DND-41 (cell line): ENCODE measurements at regions not wholly inside any gene's neighbourhood (a gene's known extent, or its start where the extent isn't known, plus 50 kb on each side); places are given as distances from the start of the nearest gene placed in this dataset.

Source experiments
- ATAC-seq: fragments of 200-7000 bp; cut with Tn5 transposase; 3 replicates; pipeline ENCODE4 v1.9.1; 2021; ENCODE audit warnings: low read depth; ENCODE audit not compliant: insufficient read depth
- DNase-seq: peaks from one replicate; pipeline ENCODE4 v3.0.0-alpha.2; 2020
- H2AFZ ChIP-seq: 2 replicates; pipeline ENCODE4 v1.6.0; 2012; ENCODE audit warnings: low read depth, low read length
- H3K27ac ChIP-seq: 2 replicates; pipeline ENCODE4 v1.5.1; 2012; ENCODE audit warnings: low read length, inconsistent platforms
- H3K27me3 ChIP-seq: fragments of 200-600 bp; sonication (generic); 2 replicates; pipeline ENCODE4 v1.6.0; 2012; ENCODE audit warnings: low read length, mild to moderate bottlenecking, inconsistent platforms; ENCODE audit not compliant: insufficient read depth, poor library complexity
- H3K36me3 ChIP-seq: 2 replicates; pipeline ENCODE4 v1.5.1; 2012; ENCODE audit warnings: low read length, inconsistent platforms; ENCODE audit not compliant: insufficient read depth
- H3K4me1 ChIP-seq: 2 replicates; pipeline ENCODE4 v1.5.1; 2012; ENCODE audit warnings: mild to moderate bottlenecking, low read length; ENCODE audit not compliant: insufficient read depth
- H3K4me2 ChIP-seq: 2 replicates; pipeline ENCODE4 v1.6.0; 2012; ENCODE audit warnings: mild to moderate bottlenecking, moderate library complexity, low read length, inconsistent platforms; ENCODE audit not compliant: insufficient read depth
- H3K4me3 ChIP-seq, 2 experiments: fragments of 200-600 bp in 1 of 2; shearing (Covaris generic) in 1 of 2; 2 replicates each; pipeline ENCODE4 v1.5.1; 2012 to 2016; ENCODE audit warnings: inconsistent platforms in 2 of 2, low read length in 2 of 2, mild to moderate bottlenecking in 2 of 2, low read depth in 1 of 2, moderate library complexity in 1 of 2
- H3K79me2 ChIP-seq: 2 replicates; pipeline ENCODE4 v1.6.0; 2012; ENCODE audit warnings: low read length, inconsistent platforms; ENCODE audit not compliant: insufficient read depth
- H3K9ac ChIP-seq: 2 replicates; pipeline ENCODE4 v1.6.0; 2012; ENCODE audit warnings: low read depth, mild to moderate bottlenecking, inconsistent platforms, low read length, moderate library complexity
- H3K9me3 ChIP-seq: 2 replicates; pipeline ENCODE4 v1.5.1; 2012; ENCODE audit warnings: low read length, moderate library complexity, mild to moderate bottlenecking, inconsistent platforms; ENCODE audit not compliant: insufficient read depth, severe bottlenecking
- H4K20me1 ChIP-seq: 2 replicates; pipeline ENCODE4 v1.6.0; 2012; ENCODE audit warnings: low read length; ENCODE audit not compliant: insufficient read depth
- EZH2 ChIP-seq: IDR thresholded peaks from 3 replicates; pipeline ENCODE4 v1.6.1; 2012; ENCODE audit warnings: borderline replicate concordance, low read depth, mild to moderate bottlenecking, moderate library complexity, low read length, inconsistent platforms; ENCODE audit not compliant: severe bottlenecking
- TF ChIP-seq, protein P1 (sequence below): IDR thresholded peaks from 2 replicates; pipeline ENCODE4 v1.5.1; 2012; ENCODE audit warnings: borderline replicate concordance, low read length, moderate library complexity, mild to moderate bottlenecking; ENCODE audit not compliant: poor library complexity, severe bottlenecking; ENCODE audit errors: extremely low read depth

DNA sequence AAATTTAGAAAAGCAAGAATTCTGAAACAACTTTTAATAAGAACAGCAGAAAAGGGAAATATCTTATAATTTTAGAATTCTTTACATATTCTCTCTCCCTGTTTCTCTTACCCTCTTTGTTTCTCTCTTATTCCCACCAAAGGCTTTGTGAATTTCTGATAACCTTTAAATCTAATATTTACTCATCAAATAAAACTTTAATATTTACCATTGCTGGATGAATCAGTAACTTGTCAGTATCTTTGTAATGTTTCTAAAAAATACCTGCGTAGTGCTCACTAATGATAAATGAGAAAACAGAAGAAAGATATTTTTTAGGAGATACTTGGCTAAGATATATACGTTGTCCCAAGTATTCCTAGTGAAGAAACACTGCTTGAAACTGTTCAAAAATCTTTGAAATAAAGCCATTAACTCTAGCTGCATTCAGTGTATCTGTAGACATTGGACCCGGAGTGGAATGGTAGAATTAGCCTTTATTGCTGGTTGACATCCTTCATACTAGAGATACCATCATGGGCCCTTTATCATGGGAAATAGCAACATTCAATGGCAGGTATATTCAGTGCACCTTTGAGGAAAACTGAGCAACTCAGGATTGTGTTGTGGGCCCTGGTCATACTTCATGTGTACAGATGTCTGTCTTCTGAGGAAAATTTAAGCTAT, 2160.4 kb downstream of the MAT2B start:
- DNase-seq (no peak), ATAC-seq (no peak)
- H3K9me3 ChIP-seq, result no peaks in the 10 kb centered on the region

DNA sequence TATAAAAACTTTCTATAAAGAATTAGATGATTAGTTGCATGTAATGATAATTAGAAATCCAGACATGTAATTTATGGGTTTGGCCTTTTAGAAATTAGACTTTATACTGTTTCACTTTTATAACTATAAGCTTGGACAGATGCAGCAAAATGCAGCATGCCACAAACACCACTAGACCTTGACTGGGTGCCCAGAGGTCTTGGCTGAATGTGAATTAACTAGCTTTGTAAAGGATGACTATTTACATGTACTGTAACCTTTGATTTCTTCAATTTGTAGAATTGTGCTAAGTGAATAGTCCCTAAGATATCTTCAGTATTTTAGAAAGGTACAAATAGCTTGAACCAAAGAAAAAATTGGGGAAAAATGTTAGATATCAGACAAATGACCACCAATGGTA, 2168.1 kb downstream of the MAT2B start:
- DNase-seq (no peak), ATAC-seq (no peak)
- no peaks in the 10 kb centered on the region for H3K27me3 ChIP-seq
- H2AFZ ChIP-seq, result no peak overlapping the region
- no peak overlapping the region for H3K4me3 ChIP-seq
- no peaks in the 10 kb centered on the region for H3K79me2 ChIP-seq
- no peaks in the 10 kb centered on the region for H3K36me3 ChIP-seq
- no peaks in the 10 kb centered on the region for H3K9me3 ChIP-seq
- no peak overlapping the region for H3K27ac ChIP-seq
- no peak overlapping the region for H3K9ac ChIP-seq
- no peaks in the 10 kb centered on the region for H4K20me1 ChIP-seq
- TF ChIP-seq EZH2, result no peak
- TF ChIP-seq, protein P1, sequence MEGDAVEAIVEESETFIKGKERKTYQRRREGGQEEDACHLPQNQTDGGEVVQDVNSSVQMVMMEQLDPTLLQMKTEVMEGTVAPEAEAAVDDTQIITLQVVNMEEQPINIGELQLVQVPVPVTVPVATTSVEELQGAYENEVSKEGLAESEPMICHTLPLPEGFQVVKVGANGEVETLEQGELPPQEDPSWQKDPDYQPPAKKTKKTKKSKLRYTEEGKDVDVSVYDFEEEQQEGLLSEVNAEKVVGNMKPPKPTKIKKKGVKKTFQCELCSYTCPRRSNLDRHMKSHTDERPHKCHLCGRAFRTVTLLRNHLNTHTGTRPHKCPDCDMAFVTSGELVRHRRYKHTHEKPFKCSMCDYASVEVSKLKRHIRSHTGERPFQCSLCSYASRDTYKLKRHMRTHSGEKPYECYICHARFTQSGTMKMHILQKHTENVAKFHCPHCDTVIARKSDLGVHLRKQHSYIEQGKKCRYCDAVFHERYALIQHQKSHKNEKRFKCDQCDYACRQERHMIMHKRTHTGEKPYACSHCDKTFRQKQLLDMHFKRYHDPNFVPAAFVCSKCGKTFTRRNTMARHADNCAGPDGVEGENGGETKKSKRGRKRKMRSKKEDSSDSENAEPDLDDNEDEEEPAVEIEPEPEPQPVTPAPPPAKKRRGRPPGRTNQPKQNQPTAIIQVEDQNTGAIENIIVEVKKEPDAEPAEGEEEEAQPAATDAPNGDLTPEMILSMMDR, result no peak
- H3K4me1 ChIP-seq, result no peaks in the 10 kb centered on the region
- no peak overlapping the region for H3K4me2 ChIP-seq

More for the DNA sequence above, 2160.4 kb downstream of the MAT2B start:
- H3K4me1 ChIP-seq, result no peaks in the 10 kb centered on the region
- H3K4me2 ChIP-seq, result no peak overlapping the region
- H3K27ac ChIP-seq, result no peak overlapping the region
- H3K27me3 ChIP-seq, result no peaks in the 10 kb centered on the region
- H3K36me3 ChIP-seq, result no peaks in the 10 kb centered on the region
- no peak overlapping the region for H3K4me3 ChIP-seq
- H3K9ac ChIP-seq, result no peak overlapping the region
- H4K20me1 ChIP-seq, result no peaks in the 10 kb centered on the region
- TF ChIP-seq EZH2, result no peak
- TF ChIP-seq, protein P1, result no peak
- H3K79me2 ChIP-seq, result no peaks in the 10 kb centered on the region
- H2AFZ ChIP-seq, result no peak overlapping the region

DNA sequence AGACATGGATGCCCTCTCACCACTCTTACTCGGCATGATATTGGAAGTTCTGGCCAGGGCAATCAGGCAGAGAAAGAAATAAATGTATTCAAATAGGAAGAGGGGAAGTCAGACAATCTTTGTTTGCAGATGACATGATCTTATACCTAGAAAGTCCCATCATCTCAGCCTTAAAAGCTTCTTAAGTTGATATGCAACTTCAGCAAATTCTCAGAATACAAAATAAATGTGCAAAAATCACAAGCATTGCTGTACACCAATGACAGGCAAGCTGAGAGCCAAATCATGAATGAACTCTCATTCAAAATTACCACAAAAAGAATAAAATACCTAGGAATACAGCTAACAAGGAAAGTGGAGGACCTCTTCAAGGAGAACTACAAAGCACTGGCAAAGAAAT, 2190.4 kb downstream of the MAT2B start:
- Histone ChIP-seq H3K9ac (no peak overlapping the region), H3K4me1 (no peaks in the 10 kb centered on the region), H3K4me3 (no peak overlapping the region), H3K79me2 (no peaks in the 10 kb centered on the region), H3K9me3 (no peaks in the 10 kb centered on the region), H3K4me2 (no peak overlapping the region), H3K27me3 (no peaks in the 10 kb centered on the region), H2AFZ (no peak overlapping the region), H4K20me1 (no peaks in the 10 kb centered on the region), H3K36me3 (no peaks in the 10 kb centered on the region), H3K27ac (no peak overlapping the region)
- ATAC-seq, result no peak
- TF ChIP-seq EZH2, result no peak
- TF ChIP-seq, protein P1, result no peak
- no peak for DNase-seq

DNA sequence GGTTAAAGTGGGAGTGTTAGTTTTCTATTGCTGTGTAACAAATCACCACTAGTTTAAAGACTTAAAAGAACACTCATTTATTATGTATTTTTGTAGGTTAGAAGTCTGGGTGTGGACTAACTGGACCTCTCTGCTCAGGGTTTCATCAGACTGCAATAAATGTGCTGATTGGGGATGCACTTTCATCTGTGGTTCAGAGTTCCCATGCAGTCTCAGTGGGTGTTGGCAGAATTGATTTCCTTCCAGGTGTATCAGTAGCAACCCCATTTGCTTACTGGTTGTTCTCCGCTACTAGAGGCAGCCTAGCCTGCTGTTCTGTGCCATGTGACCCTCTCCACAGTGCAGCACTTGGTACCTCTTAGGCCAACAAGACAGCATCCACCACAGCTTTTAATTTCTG, 2200.5 kb downstream of the MAT2B start:
- ATAC-seq, result no peak

More for the DNA sequence above, 2200.5 kb downstream of the MAT2B start:
- Histone ChIP-seq H2AFZ (peak overlapping the region; percentile 26; the same call in 1 of the 2 replicates), H3K4me3 (no peak overlapping the region), H3K9ac (no peak overlapping the region), H3K27ac (no peak overlapping the region), H4K20me1 (no peaks in the 10 kb centered on the region), H3K79me2 (no peaks in the 10 kb centered on the region), H3K9me3 (no peaks in the 10 kb centered on the region), H3K4me1 (no peaks in the 10 kb centered on the region), H3K4me2 (no peak overlapping the region), H3K36me3 (no peaks in the 10 kb centered on the region), H3K27me3 (no peaks in the 10 kb centered on the region)
- TF ChIP-seq, protein P1, result no peak
- TF ChIP-seq EZH2, result no peak
- no peak for DNase-seq
